ENCODE measurements at regions not wholly inside any gene's neighbourhood (a gene's known extent, or its start where the extent isn't known, plus 50 kb on each side); places are given as distances from the start of the nearest gene placed in this dataset.

DNA sequence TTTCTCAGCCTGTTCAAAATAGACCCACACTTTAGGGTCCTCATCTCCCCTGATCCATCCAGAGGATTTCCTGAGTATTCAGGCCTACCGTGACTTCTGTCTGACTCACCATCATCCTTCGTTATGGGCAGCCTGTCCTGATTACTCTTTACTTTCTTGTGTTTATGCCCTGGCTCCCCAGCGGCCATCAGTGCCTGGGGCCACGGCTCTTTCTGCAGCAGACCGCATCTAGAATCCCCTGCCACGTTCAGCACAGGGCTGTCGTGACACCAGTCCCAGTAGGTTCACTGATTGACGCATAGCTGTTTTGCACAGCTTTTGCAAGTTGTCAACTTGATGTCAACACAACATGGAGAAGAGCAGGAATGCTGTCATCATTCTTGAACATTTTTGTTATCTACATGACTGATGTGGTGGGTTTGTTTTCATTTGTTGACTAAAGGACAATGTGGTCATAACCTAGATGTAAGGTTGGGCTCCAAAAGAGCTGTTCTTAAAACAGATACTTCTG is 225.6 kb downstream of the HAUS1 start:
- TF ChIP-seq, protein P1, sequence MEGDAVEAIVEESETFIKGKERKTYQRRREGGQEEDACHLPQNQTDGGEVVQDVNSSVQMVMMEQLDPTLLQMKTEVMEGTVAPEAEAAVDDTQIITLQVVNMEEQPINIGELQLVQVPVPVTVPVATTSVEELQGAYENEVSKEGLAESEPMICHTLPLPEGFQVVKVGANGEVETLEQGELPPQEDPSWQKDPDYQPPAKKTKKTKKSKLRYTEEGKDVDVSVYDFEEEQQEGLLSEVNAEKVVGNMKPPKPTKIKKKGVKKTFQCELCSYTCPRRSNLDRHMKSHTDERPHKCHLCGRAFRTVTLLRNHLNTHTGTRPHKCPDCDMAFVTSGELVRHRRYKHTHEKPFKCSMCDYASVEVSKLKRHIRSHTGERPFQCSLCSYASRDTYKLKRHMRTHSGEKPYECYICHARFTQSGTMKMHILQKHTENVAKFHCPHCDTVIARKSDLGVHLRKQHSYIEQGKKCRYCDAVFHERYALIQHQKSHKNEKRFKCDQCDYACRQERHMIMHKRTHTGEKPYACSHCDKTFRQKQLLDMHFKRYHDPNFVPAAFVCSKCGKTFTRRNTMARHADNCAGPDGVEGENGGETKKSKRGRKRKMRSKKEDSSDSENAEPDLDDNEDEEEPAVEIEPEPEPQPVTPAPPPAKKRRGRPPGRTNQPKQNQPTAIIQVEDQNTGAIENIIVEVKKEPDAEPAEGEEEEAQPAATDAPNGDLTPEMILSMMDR (IDR thresholded peaks at IDR 0.05 in 2 of 3, conservative IDR thresholded peaks at IDR 0.05 in 1 of 3; ENCODE audit: borderline replicate concordance in 1 of 3, insufficient read depth in 1 of 3, low read depth in 2 of 3, low read length in 2 of 3): no peak
- TF ChIP-seq RAD21 (IDR thresholded peaks at IDR 0.05; ENCODE audit: low read depth): no peak
- no peak for TF ChIP-seq ZNF274 (IDR thresholded peaks at IDR 0.05; ENCODE audit: low read depth, low read length)
- TF ChIP-seq, protein P2, sequence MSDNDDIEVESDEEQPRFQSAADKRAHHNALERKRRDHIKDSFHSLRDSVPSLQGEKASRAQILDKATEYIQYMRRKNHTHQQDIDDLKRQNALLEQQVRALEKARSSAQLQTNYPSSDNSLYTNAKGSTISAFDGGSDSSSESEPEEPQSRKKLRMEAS (IDR thresholded peaks at IDR 0.05): no peak
- TF ChIP-seq, protein P3, sequence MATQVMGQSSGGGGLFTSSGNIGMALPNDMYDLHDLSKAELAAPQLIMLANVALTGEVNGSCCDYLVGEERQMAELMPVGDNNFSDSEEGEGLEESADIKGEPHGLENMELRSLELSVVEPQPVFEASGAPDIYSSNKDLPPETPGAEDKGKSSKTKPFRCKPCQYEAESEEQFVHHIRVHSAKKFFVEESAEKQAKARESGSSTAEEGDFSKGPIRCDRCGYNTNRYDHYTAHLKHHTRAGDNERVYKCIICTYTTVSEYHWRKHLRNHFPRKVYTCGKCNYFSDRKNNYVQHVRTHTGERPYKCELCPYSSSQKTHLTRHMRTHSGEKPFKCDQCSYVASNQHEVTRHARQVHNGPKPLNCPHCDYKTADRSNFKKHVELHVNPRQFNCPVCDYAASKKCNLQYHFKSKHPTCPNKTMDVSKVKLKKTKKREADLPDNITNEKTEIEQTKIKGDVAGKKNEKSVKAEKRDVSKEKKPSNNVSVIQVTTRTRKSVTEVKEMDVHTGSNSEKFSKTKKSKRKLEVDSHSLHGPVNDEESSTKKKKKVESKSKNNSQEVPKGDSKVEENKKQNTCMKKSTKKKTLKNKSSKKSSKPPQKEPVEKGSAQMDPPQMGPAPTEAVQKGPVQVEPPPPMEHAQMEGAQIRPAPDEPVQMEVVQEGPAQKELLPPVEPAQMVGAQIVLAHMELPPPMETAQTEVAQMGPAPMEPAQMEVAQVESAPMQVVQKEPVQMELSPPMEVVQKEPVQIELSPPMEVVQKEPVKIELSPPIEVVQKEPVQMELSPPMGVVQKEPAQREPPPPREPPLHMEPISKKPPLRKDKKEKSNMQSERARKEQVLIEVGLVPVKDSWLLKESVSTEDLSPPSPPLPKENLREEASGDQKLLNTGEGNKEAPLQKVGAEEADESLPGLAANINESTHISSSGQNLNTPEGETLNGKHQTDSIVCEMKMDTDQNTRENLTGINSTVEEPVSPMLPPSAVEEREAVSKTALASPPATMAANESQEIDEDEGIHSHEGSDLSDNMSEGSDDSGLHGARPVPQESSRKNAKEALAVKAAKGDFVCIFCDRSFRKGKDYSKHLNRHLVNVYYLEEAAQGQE (IDR thresholded peaks at IDR 0.05; ENCODE audit: low read depth): no peak
- TF ChIP-seq EZH2 (IDR thresholded peaks at IDR 0.05): no peak
- no peak for TF ChIP-seq CEBPB (IDR thresholded peaks at IDR 0.05; ENCODE audit: low read depth)
- TF ChIP-seq EZH2phosphoT487 (IDR thresholded peaks at IDR 0.05; ENCODE audit: borderline replicate concordance): no peak
- no peak for TF ChIP-seq POLR2AphosphoS5 (IDR thresholded peaks at IDR 0.05; ENCODE audit: low read depth, low read length)
- TF ChIP-seq SP1 (IDR thresholded peaks at IDR 0.05; ENCODE audit: low read depth): no peak

All from HCT116 (cell line).